H9 (cell line): ENCODE measurements at regions not wholly inside any gene's neighbourhood (a gene's known extent, or its start where the extent isn't known, plus 50 kb on each side); places are given as distances from the start of the nearest gene placed in this dataset.

Experiments used
- DNase-seq: peaks from one replicate; pipeline ENCODE4 v3.0.0-alpha.2; 2017
- H2AFZ ChIP-seq: one replicate; pipeline ENCODE4 v1.6.1; 2013; ENCODE audit warnings: mild to moderate bottlenecking, low read length, control low read depth, moderate library complexity
- H2AK5ac ChIP-seq: 2 replicates; pipeline ENCODE4 v1.6.1; 2013; ENCODE audit warnings: low read length, control low read depth, mixed read lengths; ENCODE audit not compliant: insufficient read length
- H2BK120ac ChIP-seq: one replicate; pipeline ENCODE4 v1.6.1; 2013; ENCODE audit warnings: low read depth, mild to moderate bottlenecking, low read length, control low read depth, inconsistent platforms; ENCODE audit not compliant: poor library complexity, severe bottlenecking
- H2BK12ac ChIP-seq: 2 replicates; pipeline ENCODE4 v1.6.1; 2013; ENCODE audit warnings: low read length, control low read depth, mixed read lengths, low read depth; ENCODE audit not compliant: insufficient read length
- H2BK15ac ChIP-seq: 2 replicates; pipeline ENCODE4 v1.6.1; 2013; ENCODE audit warnings: low read depth, low read length, control low read depth
- H2BK20ac ChIP-seq: one replicate; pipeline ENCODE4 v1.6.1; 2013; ENCODE audit warnings: low read depth, mild to moderate bottlenecking, low read length, control low read depth, inconsistent platforms; ENCODE audit not compliant: poor library complexity, severe bottlenecking
- H2BK5ac ChIP-seq: 2 replicates; pipeline ENCODE4 v1.6.1; 2013; ENCODE audit warnings: low read length, control low read depth, mixed read lengths; ENCODE audit not compliant: insufficient read length
- H3K14ac ChIP-seq: 2 replicates; pipeline ENCODE4 v1.6.1; 2013; ENCODE audit warnings: low read length, control low read depth; ENCODE audit not compliant: insufficient read depth
- H3K18ac ChIP-seq: 2 replicates; pipeline ENCODE4 v1.6.1; 2013; ENCODE audit warnings: low read depth, mild to moderate bottlenecking, mixed read lengths, low read length, control low read depth; ENCODE audit not compliant: insufficient read length
- H3K23ac ChIP-seq: 2 replicates; pipeline ENCODE4 v1.6.1; 2013; ENCODE audit warnings: low read length, control low read depth, mixed read lengths, low read depth; ENCODE audit not compliant: insufficient read length
- H3K23me2 ChIP-seq: 2 replicates; pipeline ENCODE4 v1.6.1; 2013; ENCODE audit warnings: low read depth, mild to moderate bottlenecking, mixed read lengths, low read length, control low read depth; ENCODE audit not compliant: insufficient read length, poor library complexity, severe bottlenecking
- H3K27ac ChIP-seq: 2 replicates; pipeline ENCODE4 v1.5.1; 2013; ENCODE audit warnings: low read length, control low read depth, mixed read lengths, low read depth; ENCODE audit not compliant: insufficient read length
- H3K27me3 ChIP-seq: 2 replicates; pipeline ENCODE4 v1.6.1; 2013; ENCODE audit warnings: low read length, control low read depth, inconsistent platforms; ENCODE audit not compliant: insufficient read depth
- H3K4ac ChIP-seq: 2 replicates; pipeline ENCODE4 v1.6.1; 2013; ENCODE audit warnings: low read depth, mild to moderate bottlenecking, control low read depth, inconsistent platforms, low read length, moderate library complexity
- H3K4me1 ChIP-seq: 2 replicates; pipeline ENCODE4 v1.6.1; 2013; ENCODE audit warnings: low read length, control low read depth, inconsistent platforms; ENCODE audit not compliant: insufficient read depth
- H3K4me2 ChIP-seq: 2 replicates; pipeline ENCODE4 v1.6.1; 2013; ENCODE audit warnings: low read length, control low read depth, mixed read lengths; ENCODE audit not compliant: insufficient read length, insufficient read depth
- H3K56ac ChIP-seq: 2 replicates; pipeline ENCODE4 v1.6.1; 2013; ENCODE audit warnings: low read depth, mild to moderate bottlenecking, mixed read lengths, low read length, control low read depth; ENCODE audit not compliant: insufficient read length
- H3K79me1 ChIP-seq: 2 replicates; pipeline ENCODE4 v1.6.1; 2013; ENCODE audit warnings: low read depth, mild to moderate bottlenecking, moderate library complexity, low read length, control low read depth, inconsistent platforms; ENCODE audit not compliant: insufficient read depth, poor library complexity, severe bottlenecking
- H3K79me2 ChIP-seq: 2 replicates; pipeline ENCODE4 v1.6.1; 2013; ENCODE audit warnings: low read length, control low read depth, inconsistent platforms; ENCODE audit not compliant: insufficient read depth
- H3K9ac ChIP-seq: 2 replicates; pipeline ENCODE4 v1.6.1; 2013; ENCODE audit warnings: low read length, control low read depth, mixed read lengths; ENCODE audit not compliant: insufficient read length; ENCODE audit errors: extremely low read depth
- H3K9me3 ChIP-seq: one replicate; pipeline ENCODE4 v1.6.1; 2013; ENCODE audit warnings: low read depth, low read length, inconsistent platforms; ENCODE audit not compliant: control insufficient read depth
- H3T11ph ChIP-seq: one replicate; pipeline ENCODE4 v1.6.1; 2013; ENCODE audit warnings: mild to moderate bottlenecking, low read length, control low read depth, inconsistent platforms
- H4K20me1 ChIP-seq: one replicate; pipeline ENCODE4 v1.6.1; 2013; ENCODE audit not compliant: control insufficient read depth, insufficient read length, insufficient read depth
- H4K5ac ChIP-seq: 2 replicates; pipeline ENCODE4 v1.6.1; 2013; ENCODE audit warnings: low read depth, mild to moderate bottlenecking, mixed read lengths, low read length, control low read depth; ENCODE audit not compliant: insufficient read length
- H4K8ac ChIP-seq: replicated peaks from 2 replicates; pipeline ENCODE4 v1.6.1; 2013; ENCODE audit warnings: low read length, control low read depth, mixed read lengths, low read depth; ENCODE audit not compliant: insufficient read length
- H4K91ac ChIP-seq: 2 replicates; pipeline ENCODE4 v1.6.1; 2013; ENCODE audit warnings: low read depth, mild to moderate bottlenecking, moderate library complexity, mixed read lengths, low read length, control low read depth; ENCODE audit not compliant: insufficient read length
- H3K27ac Mint-ChIP-seq, 3 experiments: 2 replicates in 2 of 3; 3 replicates in 1 of 3; pipeline ENCODE4 v1.8.0; 2020 to 2021; ENCODE audit warnings: mixed read lengths in 3 of 3, mild to moderate bottlenecking in 1 of 3, moderate library complexity in 1 of 3
- H3K27me3 Mint-ChIP-seq: 2 replicates; pipeline ENCODE4 v1.8.0; 2021; ENCODE audit warnings: low read depth, mild to moderate bottlenecking, moderate library complexity, mixed read lengths
- H3K36me3 Mint-ChIP-seq, 3 experiments: 2 replicates in 2 of 3; 3 replicates in 1 of 3; pipeline ENCODE4 v1.8.0; 2020 to 2021; ENCODE audit warnings: low read depth in 3 of 3, mixed read lengths in 3 of 3; ENCODE audit not compliant: insufficient read depth in 1 of 3
- H3K4me1 Mint-ChIP-seq, 2 experiments: 2 replicates each; pipeline ENCODE4 v1.8.0; 2020; ENCODE audit warnings: mixed read lengths in 2 of 2
- H3K4me3 Mint-ChIP-seq, 2 experiments: 2 replicates in 1 of 2; 3 replicates in 1 of 2; pipeline ENCODE4 v1.8.0; 2020 to 2021; ENCODE audit warnings: mild to moderate bottlenecking in 2 of 2, mixed read lengths in 2 of 2, moderate library complexity in 1 of 2
- H3K9me3 Mint-ChIP-seq, 2 experiments: 2 replicates in 1 of 2; 3 replicates in 1 of 2; pipeline ENCODE4 v1.8.0; 2020; ENCODE audit warnings: mild to moderate bottlenecking in 2 of 2, mixed read lengths in 2 of 2, moderate library complexity in 1 of 2
- CTCF ChIP-seq: fragments of 200-600 bp; sonication (generic); conservative IDR thresholded peaks from 3 replicates; pipeline ENCODE4 v1.8.0; 2021; ENCODE audit warnings: antibody characterized with exemption, mild to moderate bottlenecking
- WGBS: extraction: QIAGEN DNeasy Blood & Tissue Kit; methylation state at CpG from one replicate; pipeline ENCODE4 v1.1.7; 2013; ENCODE audit warnings: missing lambda C conversion rate, low lambda C conversion rate, mixed read lengths; ENCODE audit not compliant: insufficient read length; ENCODE audit errors: extremely low coverage; 5-methylcytosine and 5-hydroxymethylcytosine counted together

GRCh38 chr7:112707655-112708054 lies 82.5 kb downstream of the TMEM168 start:
- H4K20me1 ChIP-seq: no peaks in the 10 kb centered on the region
- no peak overlapping the region for H2BK15ac ChIP-seq
- no peaks in the 10 kb centered on the region for H3K27me3 ChIP-seq
- H3K27ac ChIP-seq: no peak overlapping the region
- H3K27ac Mint-ChIP-seq: no peak overlapping the region
- no peak overlapping the region for H3K56ac ChIP-seq
- H3K9me3 ChIP-seq: no peaks in the 10 kb centered on the region
- H3K23me2 ChIP-seq: no peaks in the 10 kb centered on the region
- no peak overlapping the region for H2AFZ ChIP-seq
- no peak overlapping the region for H2BK120ac ChIP-seq
- no peak overlapping the region for H4K5ac ChIP-seq
- H3K4me3 Mint-ChIP-seq: no peak overlapping the region
- no peak overlapping the region for H3K14ac ChIP-seq
- H2BK5ac ChIP-seq: no peak overlapping the region
- no peak overlapping the region for H4K8ac ChIP-seq
- no peak for DNase-seq
- H3K4me2 ChIP-seq: no peak overlapping the region
- no peak overlapping the region for H2BK12ac ChIP-seq
- TF ChIP-seq CTCF: no peak
- no peaks in the 10 kb centered on the region for H3K27me3 Mint-ChIP-seq
- no peak overlapping the region for H4K91ac ChIP-seq
- no peaks in the 10 kb centered on the region for H3K4me1 ChIP-seq
- no peaks in the 10 kb centered on the region for H3K79me1 ChIP-seq
- no peaks in the 10 kb centered on the region for H3K36me3 Mint-ChIP-seq
- WGBS: no CpG with 5 or more reads among the region's 2 CpGs
- H3K18ac ChIP-seq: no peak overlapping the region
- no peak overlapping the region for H3K4ac ChIP-seq
- no peaks in the 10 kb centered on the region for H3K79me2 ChIP-seq
- H2BK20ac ChIP-seq: no peak overlapping the region
- peaks cover 6 to 8% of the 10 kb centered on the region in 2 experiments for H3K4me1 Mint-ChIP-seq
- H2AK5ac ChIP-seq: no peak overlapping the region
- no peak overlapping the region for H3K9ac ChIP-seq
- H3K23ac ChIP-seq: no peak overlapping the region
- H3K9me3 Mint-ChIP-seq: no peaks in the 10 kb centered on the region
- no peak overlapping the region for H3T11ph ChIP-seq
